GM20000 (cell line): ENCODE measurements at regions not wholly inside any gene's neighbourhood (a gene's known extent, or its start where the extent isn't known, plus 50 kb on each side); places are given as distances from the start of the nearest gene placed in this dataset.

Experiments used
- DNase-seq: peaks from one replicate; pipeline ENCODE4 v3.0.0; 2012; ENCODE audit warnings: low spot score
- CTCF ChIP-seq: IDR thresholded peaks from 2 replicates; pipeline ENCODE4 v1.5.1; 2012; ENCODE audit warnings: mild to moderate bottlenecking, control low read depth; ENCODE audit errors: extremely low read depth, missing control alignments

- TF ChIP-seq CTCF, result no peak
- no peak for DNase-seq
Observed at GRCh38 chr2:167689444-167689843, 558.0 kb downstream of the STK39 start.

- DNase-seq, result no peak
- no peak for TF ChIP-seq CTCF
Observed at GRCh38 chr2:167686691-167687090, 560.7 kb downstream of the STK39 start.

- no peak for DNase-seq
- TF ChIP-seq CTCF, result no peak
Observed at GRCh38 chr2:167681234-167682015, 566.0 kb downstream of the STK39 start.

GRCh38 chr2:167678158-167678557 is 569.2 kb downstream of the STK39 start:
- DNase-seq, result no peak

GRCh38 chr2:167675906-167676305 is 571.5 kb downstream of the STK39 start:
- TF ChIP-seq CTCF, result no peak
- DNase-seq, result no peak

More at GRCh38 chr2:167678158-167678557, 569.2 kb downstream of the STK39 start:
- no peak for TF ChIP-seq CTCF

- DNase-seq, result no peak
- no peak for TF ChIP-seq CTCF
Observed at GRCh38 chr2:167670588-167670987, 576.8 kb downstream of the STK39 start.

GRCh38 chr2:167653131-167653530 is 594.3 kb downstream of the STK39 start:
- no peak for DNase-seq
- TF ChIP-seq CTCF, result no peak
